LNCAP (cell line): ENCODE measurements at regions not wholly inside any gene's neighbourhood (a gene's known extent, or its start where the extent isn't known, plus 50 kb on each side); places are given as distances from the start of the nearest gene placed in this dataset.

Source experiments
- CTCF ChIP-seq: fragments of 450-650 bp; IDR thresholded peaks from 2 replicates; pipeline ENCODE4 v1.5.1; 2017; ENCODE audit warnings: mild to moderate bottlenecking

- TF ChIP-seq CTCF: no peak
These were observed 222.7 kb upstream of the DYNLRB2 start for GRCh38 chr16:80318107-80318506.

- TF ChIP-seq CTCF: peak; percentile 46
These were observed 223.2 kb upstream of the DYNLRB2 start for GRCh38 chr16:80317599-80318037.

GRCh38 chr16:80317116-80317515 is 223.7 kb upstream of the DYNLRB2 start:
- no peak for TF ChIP-seq CTCF

- no peak for TF ChIP-seq CTCF
These were observed 226.8 kb upstream of the DYNLRB2 start for GRCh38 chr16:80314042-80314441.

- TF ChIP-seq CTCF: no peak
These were observed 231.6 kb upstream of the DYNLRB2 start for GRCh38 chr16:80309178-80309577.

GRCh38 chr16:80305410-80305809 is 235.4 kb upstream of the DYNLRB2 start:
- TF ChIP-seq CTCF: no peak

- TF ChIP-seq CTCF: no peak
These were observed 237.1 kb upstream of the DYNLRB2 start for GRCh38 chr16:80303691-80304090.

- no peak for TF ChIP-seq CTCF
These were observed 239.9 kb upstream of the DYNLRB2 start for GRCh38 chr16:80300876-80301275.
